BLaER1 (cell line): ENCODE measurements at regions not wholly inside any gene's neighbourhood (a gene's known extent, or its start where the extent isn't known, plus 50 kb on each side); places are given as distances from the start of the nearest gene placed in this dataset.

Experiments used
- H3K27ac ChIP-seq: shearing (Covaris generic); formaldehyde crosslinking; 2 replicates; pipeline ENCODE4 v1.8.1; 2022
- H3K27me3 ChIP-seq: shearing (Covaris generic); formaldehyde crosslinking; 2 replicates; pipeline ENCODE4 v1.8.1; 2022
- H3K36me3 ChIP-seq: shearing (Covaris generic); formaldehyde crosslinking; 2 replicates; pipeline ENCODE4 v1.8.1; 2022
- H3K4me1 ChIP-seq: shearing (Covaris generic); formaldehyde crosslinking; 2 replicates; pipeline ENCODE4 v1.8.1; 2022
- H3K4me2 ChIP-seq: shearing (Covaris generic); formaldehyde crosslinking; 2 replicates; pipeline ENCODE4 v1.8.1; 2022
- H3K4me3 ChIP-seq: shearing (Covaris generic); formaldehyde crosslinking; 2 replicates; pipeline ENCODE4 v1.8.1; 2022
- H3K9ac ChIP-seq: shearing (Covaris generic); formaldehyde crosslinking; 2 replicates; pipeline ENCODE4 v1.8.1; 2022
- H3K9me3 ChIP-seq: shearing (Covaris generic); formaldehyde crosslinking; 2 replicates; pipeline ENCODE4 v1.8.1; 2022
- H4K20me1 ChIP-seq: shearing (Covaris generic); formaldehyde crosslinking; 2 replicates; pipeline ENCODE4 v1.8.1; 2022
- Cebpa-rat ChIP-seq: shearing (Covaris generic); IDR thresholded peaks from 2 replicates; pipeline ENCODE4 v1.8.1; 2022

DNA sequence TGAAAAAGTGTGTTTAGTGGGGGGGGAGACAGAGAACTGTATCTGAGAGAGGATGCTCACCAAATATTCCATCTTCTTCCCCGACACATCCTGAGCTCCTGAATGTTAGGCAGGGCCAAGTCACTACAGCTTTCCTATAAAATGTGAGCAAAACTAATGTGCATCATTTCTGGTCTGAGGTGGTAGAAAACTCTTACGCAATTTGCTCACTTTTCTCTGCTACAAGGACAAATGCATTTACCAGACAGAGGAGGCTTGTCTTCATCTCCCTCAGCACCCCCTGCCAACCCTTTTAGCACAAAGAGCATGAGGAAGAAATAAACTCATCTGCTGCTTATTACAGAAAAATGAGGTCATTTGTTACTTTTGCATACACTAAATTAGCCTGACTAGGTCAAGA, 554.0 kb downstream of the RNF144A start:
- Histone ChIP-seq H3K4me2 (no peak overlapping the region), H3K4me3 (no peak overlapping the region), H3K27ac (no peak overlapping the region), H3K27me3 (no peaks in the 10 kb centered on the region), H3K9ac (no peak overlapping the region), H3K36me3 (no peaks in the 10 kb centered on the region), H3K9me3 (no peaks in the 10 kb centered on the region), H3K4me1 (no peaks in the 10 kb centered on the region), H4K20me1 (no peaks in the 10 kb centered on the region)
- TF ChIP-seq Cebpa-rat = peak; percentile 63; the same call in 1 of the 2 replicates

DNA sequence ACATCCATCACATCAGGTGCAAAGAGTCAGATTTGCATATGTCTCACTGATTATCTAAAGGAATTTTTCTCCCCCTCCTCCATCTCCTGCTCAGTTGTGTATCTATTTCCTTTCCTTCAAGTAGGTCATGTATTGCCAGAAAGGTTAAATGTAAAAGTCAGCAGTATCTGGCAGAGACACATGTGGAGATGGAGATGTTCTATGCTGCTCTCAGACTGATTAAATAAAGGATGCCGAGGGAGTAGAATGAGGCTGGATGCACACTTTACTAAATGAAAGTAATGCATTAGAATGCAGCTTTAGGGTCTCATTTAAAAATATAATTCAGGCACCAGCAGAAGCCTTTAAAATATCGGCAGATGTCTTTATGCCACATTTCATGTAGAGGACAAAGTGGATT, 555.3 kb downstream of the RNF144A start:
- H3K4me2 ChIP-seq = no peak overlapping the region

DNA sequence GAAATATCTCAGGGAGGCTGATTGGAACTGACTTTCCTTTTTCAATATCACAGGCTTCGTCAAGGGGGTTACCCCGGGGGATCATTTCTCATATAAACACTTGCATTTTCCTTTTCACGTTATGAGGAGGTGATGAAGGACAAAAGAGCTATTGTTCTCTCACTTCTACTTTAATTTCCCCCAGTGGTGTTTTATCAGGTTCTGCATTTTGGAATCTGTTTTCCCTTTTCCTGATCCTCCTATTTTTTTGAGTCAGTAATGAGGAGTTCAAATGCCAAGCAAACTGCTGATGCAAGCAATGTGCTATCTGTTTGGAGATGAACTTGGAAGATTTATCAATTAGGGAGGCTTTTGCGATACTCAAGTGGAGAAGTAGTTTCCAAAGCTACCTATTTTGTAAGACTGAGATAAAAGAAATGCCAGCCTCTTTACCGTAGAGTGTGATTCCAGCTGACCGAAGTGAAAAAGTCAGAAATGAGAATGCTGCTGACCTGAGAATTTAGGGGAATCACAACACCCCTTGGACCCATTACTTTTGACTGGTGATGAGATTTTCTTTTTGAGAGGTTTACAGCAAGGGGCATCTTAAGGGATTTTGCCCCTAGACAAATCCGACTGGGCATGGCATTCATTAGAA, 556.0 kb downstream of the RNF144A start:
- Histone ChIP-seq H3K4me3 (no peak overlapping the region), H3K9ac (no peak overlapping the region), H3K9me3 (no peaks in the 10 kb centered on the region), H3K4me2 (no peak overlapping the region), H3K4me1 (no peaks in the 10 kb centered on the region), H3K36me3 (no peaks in the 10 kb centered on the region), H3K27ac (no peak overlapping the region), H3K27me3 (no peaks in the 10 kb centered on the region), H4K20me1 (no peaks in the 10 kb centered on the region)
- no peak for TF ChIP-seq Cebpa-rat

More for the DNA sequence above, 555.3 kb downstream of the RNF144A start:
- Histone ChIP-seq H3K27me3 (no peaks in the 10 kb centered on the region), H3K4me1 (no peaks in the 10 kb centered on the region), H3K36me3 (no peaks in the 10 kb centered on the region), H3K9me3 (no peaks in the 10 kb centered on the region), H4K20me1 (no peaks in the 10 kb centered on the region), H3K27ac (no peak overlapping the region), H3K9ac (no peak overlapping the region), H3K4me3 (no peak overlapping the region)
- no peak for TF ChIP-seq Cebpa-rat

DNA sequence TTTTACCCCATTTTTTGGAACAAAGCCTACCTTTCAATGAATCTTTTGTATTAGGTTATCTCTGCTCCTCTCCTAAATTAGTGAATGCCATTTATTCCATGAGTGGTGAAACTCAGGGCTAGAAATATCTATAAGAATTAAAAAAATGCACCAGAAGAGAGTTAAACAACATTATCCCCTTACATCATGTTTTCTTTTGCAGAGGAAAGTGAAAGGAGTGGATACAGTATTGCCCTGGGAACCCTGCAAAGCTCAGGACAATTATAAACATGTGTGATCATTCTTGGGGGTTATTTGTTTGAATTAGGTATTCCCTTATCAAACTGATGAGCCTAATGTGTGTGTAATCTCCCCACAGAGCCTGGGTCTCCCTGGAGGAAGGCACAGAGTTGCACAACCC, 559.2 kb downstream of the RNF144A start:
- Histone ChIP-seq H3K9me3 (no peaks in the 10 kb centered on the region), H3K4me2 (no peak overlapping the region), H3K27ac (no peak overlapping the region), H3K4me1 (no peaks in the 10 kb centered on the region), H3K36me3 (no peaks in the 10 kb centered on the region), H3K4me3 (no peak overlapping the region), H4K20me1 (no peaks in the 10 kb centered on the region), H3K9ac (no peak overlapping the region), H3K27me3 (no peaks in the 10 kb centered on the region)
- no peak for TF ChIP-seq Cebpa-rat

DNA sequence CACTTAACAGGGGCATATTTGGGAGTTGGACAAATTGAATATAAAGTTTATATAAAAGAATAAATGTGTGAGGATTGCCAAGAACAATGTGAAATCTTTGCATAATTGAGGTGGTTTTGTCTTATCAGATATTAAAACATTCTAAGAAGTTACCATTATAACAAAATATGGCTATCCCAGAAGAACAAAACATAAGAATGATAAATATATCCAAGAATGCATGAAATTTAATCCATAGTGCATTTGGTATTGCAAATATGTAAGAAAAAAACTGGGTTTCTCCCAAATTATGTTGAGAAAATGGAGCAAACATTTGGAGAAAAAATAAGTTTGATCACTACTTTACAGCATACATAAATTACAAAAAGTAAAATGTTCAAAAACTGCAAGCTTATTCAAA, 562.4 kb downstream of the RNF144A start:
- H3K27me3 ChIP-seq = no peaks in the 10 kb centered on the region
- H3K27ac ChIP-seq = no peak overlapping the region
- H4K20me1 ChIP-seq = no peaks in the 10 kb centered on the region
- H3K9ac ChIP-seq = no peak overlapping the region
- TF ChIP-seq Cebpa-rat = no peak
- H3K4me2 ChIP-seq = no peak overlapping the region
- 0 out of 2 replicates have a peak, but pooled peaks cover 4% of the 10 kb centered on the region for H3K9me3 ChIP-seq
- no peaks in the 10 kb centered on the region for H3K36me3 ChIP-seq
- no peak overlapping the region for H3K4me3 ChIP-seq
- no peaks in the 10 kb centered on the region for H3K4me1 ChIP-seq

DNA sequence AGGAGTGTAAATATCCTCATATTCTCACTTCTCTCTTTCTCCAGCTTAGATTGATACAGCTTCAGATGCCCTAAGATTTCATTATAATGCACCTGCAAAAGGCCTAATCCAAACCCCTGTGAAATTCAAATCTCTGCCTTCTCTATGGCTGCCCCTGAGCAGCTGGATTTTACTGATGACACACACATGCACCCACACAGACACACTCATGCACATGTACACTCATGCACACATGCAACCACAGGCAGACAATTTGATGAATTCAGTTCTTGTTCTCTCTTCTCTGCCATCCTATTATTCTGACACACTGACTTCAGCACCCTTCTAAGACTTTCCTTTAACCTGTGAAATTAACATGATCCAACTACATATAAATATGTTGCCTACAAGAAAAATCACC, 563.2 kb downstream of the RNF144A start:
- 0 out of 2 replicates have a peak, but pooled peaks cover 4% of the 10 kb centered on the region for H3K9me3 ChIP-seq
- no peaks in the 10 kb centered on the region for H3K4me1 ChIP-seq
- H3K27me3 ChIP-seq = no peaks in the 10 kb centered on the region
- no peak overlapping the region for H3K4me2 ChIP-seq
- no peaks in the 10 kb centered on the region for H3K36me3 ChIP-seq
- no peak overlapping the region for H3K9ac ChIP-seq
- TF ChIP-seq Cebpa-rat = no peak
- H3K4me3 ChIP-seq = no peak overlapping the region
- no peak overlapping the region for H3K27ac ChIP-seq
- H4K20me1 ChIP-seq = no peaks in the 10 kb centered on the region

DNA sequence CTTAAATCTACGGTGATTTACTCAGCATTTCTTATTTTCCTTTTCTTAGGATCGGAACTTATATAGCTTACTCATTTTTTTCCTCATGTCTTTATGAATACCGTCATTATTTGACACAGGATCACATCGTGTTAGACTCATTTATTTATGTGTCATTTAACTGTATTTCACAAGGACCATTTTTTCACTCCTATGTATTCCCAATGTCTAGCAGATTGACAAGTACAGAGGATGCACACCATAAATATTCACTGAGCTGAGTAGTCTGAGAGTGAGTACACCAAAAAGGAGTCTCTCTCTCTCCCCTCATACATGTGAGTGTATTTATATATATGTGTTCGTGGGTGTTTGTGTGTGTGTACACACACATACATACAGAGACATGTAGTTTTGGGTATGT, 573.5 kb downstream of the RNF144A start:
- no peak overlapping the region for H3K9ac ChIP-seq
- no peak for TF ChIP-seq Cebpa-rat

DNA sequence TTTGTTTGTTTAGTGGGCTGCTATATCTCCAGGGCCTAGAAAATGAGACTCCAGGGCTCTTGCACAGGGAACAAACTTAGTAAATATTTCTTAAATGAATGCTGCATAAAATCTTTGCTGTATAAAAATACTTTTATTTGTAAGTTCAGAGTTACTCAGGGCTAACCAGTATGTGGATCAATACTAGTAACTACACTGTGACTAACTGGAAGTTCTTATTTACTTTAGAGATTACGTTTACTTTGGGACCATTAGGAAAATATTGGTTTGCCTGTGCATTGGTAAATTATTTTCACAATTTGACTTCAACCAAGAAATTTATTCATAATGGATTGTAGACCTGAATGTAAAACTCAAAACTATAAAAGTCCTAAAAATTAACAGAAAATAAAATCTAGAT, 575.5 kb downstream of the RNF144A start:
- no peak for TF ChIP-seq Cebpa-rat
- Histone ChIP-seq H3K27ac (no peak overlapping the region), H3K27me3 (no peaks in the 10 kb centered on the region), H3K36me3 (no peaks in the 10 kb centered on the region), H4K20me1 (no peaks in the 10 kb centered on the region), H3K4me3 (no peak overlapping the region), H3K9me3 (0 out of 2 replicates have a peak, but pooled peaks cover 4% of the 10 kb centered on the region), H3K4me1 (no peaks in the 10 kb centered on the region), H3K4me2 (no peak overlapping the region), H3K9ac (no peak overlapping the region)

More for the DNA sequence above, 573.5 kb downstream of the RNF144A start:
- Histone ChIP-seq H3K27me3 (no peaks in the 10 kb centered on the region), H3K4me1 (no peaks in the 10 kb centered on the region), H3K9me3 (0 out of 2 replicates have a peak, but pooled peaks cover 4% of the 10 kb centered on the region), H3K4me3 (no peak overlapping the region), H3K36me3 (no peaks in the 10 kb centered on the region), H3K27ac (no peak overlapping the region), H3K4me2 (no peak overlapping the region), H4K20me1 (no peaks in the 10 kb centered on the region)

DNA sequence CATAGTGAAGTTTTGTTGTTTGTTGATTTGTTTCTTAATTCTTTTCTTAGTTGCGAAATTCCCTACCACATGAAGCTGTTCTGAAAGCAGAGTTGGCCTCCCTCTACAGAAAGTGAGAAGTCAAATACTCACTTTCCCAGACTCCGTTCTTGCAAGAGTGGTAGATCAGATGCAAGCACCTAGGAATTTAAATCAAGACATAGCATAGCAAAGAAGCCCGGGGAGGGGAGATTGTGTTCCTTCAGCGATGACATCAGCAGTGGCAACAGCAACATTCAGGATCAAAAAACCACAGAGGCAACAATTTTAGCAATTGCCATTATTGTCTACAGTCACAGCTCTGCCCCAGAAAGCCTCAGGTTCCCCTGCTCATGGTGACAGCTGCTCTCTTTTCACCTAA, 580.0 kb downstream of the RNF144A start:
- H3K9me3 ChIP-seq = no peaks in the 10 kb centered on the region
- no peak overlapping the region for H3K4me3 ChIP-seq
- no peaks in the 10 kb centered on the region for H3K4me1 ChIP-seq
- H3K4me2 ChIP-seq = no peak overlapping the region
- H3K27me3 ChIP-seq = no peaks in the 10 kb centered on the region
- TF ChIP-seq Cebpa-rat = no peak
- no peak overlapping the region for H3K9ac ChIP-seq
- H3K27ac ChIP-seq = no peak overlapping the region
- no peaks in the 10 kb centered on the region for H3K36me3 ChIP-seq
- H4K20me1 ChIP-seq = no peaks in the 10 kb centered on the region

DNA sequence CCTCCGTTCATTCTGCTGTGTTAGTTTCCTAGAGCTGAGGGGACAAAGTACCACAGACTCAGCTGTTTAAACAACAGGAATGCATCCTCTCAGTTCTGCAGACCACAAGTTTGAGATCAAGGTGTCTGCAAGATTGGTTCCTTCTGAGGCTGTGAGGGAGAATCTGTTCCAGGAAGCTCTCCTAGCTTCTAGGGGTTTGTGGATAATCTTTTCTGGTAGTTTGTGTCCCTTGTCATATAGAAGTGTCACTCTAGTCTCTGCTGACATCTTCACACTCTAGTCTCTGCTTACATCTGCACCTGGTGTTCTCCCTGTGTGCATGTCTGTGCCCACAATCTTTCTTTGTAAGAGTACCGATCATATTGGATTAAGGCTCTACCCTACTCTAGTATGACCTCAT, 581.8 kb downstream of the RNF144A start:
- no peaks in the 10 kb centered on the region for H3K27me3 ChIP-seq
- no peak for TF ChIP-seq Cebpa-rat
- no peak overlapping the region for H3K9ac ChIP-seq
- H3K4me2 ChIP-seq = no peak overlapping the region
- no peak overlapping the region for H3K4me3 ChIP-seq
- no peaks in the 10 kb centered on the region for H4K20me1 ChIP-seq
- no peaks in the 10 kb centered on the region for H3K36me3 ChIP-seq
- H3K9me3 ChIP-seq = no peaks in the 10 kb centered on the region
- H3K4me1 ChIP-seq = no peaks in the 10 kb centered on the region
- H3K27ac ChIP-seq = no peak overlapping the region

DNA sequence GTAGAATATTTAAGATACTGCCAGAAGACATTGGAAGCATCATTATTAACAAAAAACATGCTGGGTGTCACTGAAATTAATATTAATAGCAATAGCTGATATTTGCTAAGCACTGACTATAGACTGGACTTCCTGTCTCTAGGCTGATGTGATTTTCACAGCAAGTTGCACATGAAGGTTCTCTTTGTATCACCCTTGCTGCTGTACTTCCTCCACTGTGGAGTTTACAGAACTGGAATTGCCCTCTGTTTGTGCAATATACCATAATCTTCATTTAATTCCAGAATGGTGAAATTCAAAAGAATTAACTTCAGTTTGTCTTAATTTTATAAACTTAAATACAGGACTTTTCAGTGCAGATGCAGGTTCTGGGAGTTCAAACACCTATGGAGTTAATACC, 585.1 kb downstream of the RNF144A start:
- Histone ChIP-seq H3K27ac (no peak overlapping the region), H3K36me3 (no peaks in the 10 kb centered on the region), H3K4me2 (no peak overlapping the region), H4K20me1 (no peaks in the 10 kb centered on the region), H3K4me1 (no peaks in the 10 kb centered on the region), H3K4me3 (no peak overlapping the region), H3K9me3 (no peaks in the 10 kb centered on the region), H3K27me3 (no peaks in the 10 kb centered on the region), H3K9ac (no peak overlapping the region)
- TF ChIP-seq Cebpa-rat = no peak
